ENCODE measurements at regions not wholly inside any gene's neighbourhood (a gene's known extent, or its start where the extent isn't known, plus 50 kb on each side); places are given as distances from the start of the nearest gene placed in this dataset.
A peak's percentile ranks its signal among the peaks of the same experiment; 100 is the strongest.

DNA sequence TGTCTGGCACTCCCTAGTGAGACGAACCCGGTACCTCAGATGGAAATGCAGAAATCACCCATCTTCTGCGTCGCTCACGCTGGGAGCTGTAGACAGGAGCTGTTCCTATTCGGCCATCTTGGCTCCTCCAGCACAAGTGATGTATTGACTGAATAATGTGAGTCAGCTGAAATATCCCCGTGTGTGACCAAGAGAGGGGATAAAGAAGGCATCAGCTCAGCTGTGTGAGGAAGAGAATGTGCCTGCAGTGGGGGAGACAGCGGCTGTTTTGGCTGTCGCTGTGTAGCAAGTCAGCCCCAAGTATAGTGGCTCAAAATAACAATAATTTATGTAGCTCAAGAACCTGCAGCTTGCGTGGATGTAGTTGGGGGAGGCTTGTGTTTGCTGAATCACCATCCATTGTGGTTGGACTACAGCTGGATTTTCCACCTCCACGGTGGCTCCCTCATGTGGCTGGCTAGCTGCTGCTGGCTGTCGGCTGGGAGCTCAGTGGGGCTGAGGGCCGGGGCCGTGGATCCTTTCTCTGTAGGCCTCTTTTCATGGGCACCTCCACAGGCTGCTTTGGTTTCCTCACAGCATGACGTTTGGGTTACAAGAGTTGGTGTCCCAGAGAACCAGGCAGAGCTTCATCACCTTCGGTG is 434.5 kb downstream of the CCSER2 start:
- no peak overlapping the region for H3K4ac ChIP-seq (ENCODE audit: low read depth, low read length)
- peak overlapping the region; percentile 12 for H2BK120ac ChIP-seq (ENCODE audit: low read depth, low read length, poor library complexity, severe bottlenecking)
- Mint-ChIP-seq H3K27ac (peak overlapping the region in 2 of 3 experiments; percentile 59 to 73; a peak in 3 of 7 replicates), H3K27me3 (ENCODE audit: low read depth) (peaks cover 3% of the 10 kb centered on the region), H3K4me1 (peaks cover 5 to 7% of the 10 kb centered on the region in 2 experiments), H3K9me3 (no peaks in the 10 kb centered on the region; a peak in 1 of 5 replicates), H3K36me3 (ENCODE audit: insufficient read depth in 1 of 3, low read depth in 3 of 3) (no peaks in the 10 kb centered on the region; a peak in 1 of 7 replicates), H3K4me3 (peak overlapping the region; percentile 38 to 54)
- H3K23ac ChIP-seq (ENCODE audit: insufficient read length, low read depth, low read length): no peak overlapping the region
- H2BK15ac ChIP-seq (ENCODE audit: low read depth, low read length): no peak overlapping the region
- no peaks in the 10 kb centered on the region for H3K4me1 ChIP-seq (ENCODE audit: insufficient read depth, low read length)
- TF ChIP-seq, protein P1, sequence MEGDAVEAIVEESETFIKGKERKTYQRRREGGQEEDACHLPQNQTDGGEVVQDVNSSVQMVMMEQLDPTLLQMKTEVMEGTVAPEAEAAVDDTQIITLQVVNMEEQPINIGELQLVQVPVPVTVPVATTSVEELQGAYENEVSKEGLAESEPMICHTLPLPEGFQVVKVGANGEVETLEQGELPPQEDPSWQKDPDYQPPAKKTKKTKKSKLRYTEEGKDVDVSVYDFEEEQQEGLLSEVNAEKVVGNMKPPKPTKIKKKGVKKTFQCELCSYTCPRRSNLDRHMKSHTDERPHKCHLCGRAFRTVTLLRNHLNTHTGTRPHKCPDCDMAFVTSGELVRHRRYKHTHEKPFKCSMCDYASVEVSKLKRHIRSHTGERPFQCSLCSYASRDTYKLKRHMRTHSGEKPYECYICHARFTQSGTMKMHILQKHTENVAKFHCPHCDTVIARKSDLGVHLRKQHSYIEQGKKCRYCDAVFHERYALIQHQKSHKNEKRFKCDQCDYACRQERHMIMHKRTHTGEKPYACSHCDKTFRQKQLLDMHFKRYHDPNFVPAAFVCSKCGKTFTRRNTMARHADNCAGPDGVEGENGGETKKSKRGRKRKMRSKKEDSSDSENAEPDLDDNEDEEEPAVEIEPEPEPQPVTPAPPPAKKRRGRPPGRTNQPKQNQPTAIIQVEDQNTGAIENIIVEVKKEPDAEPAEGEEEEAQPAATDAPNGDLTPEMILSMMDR (conservative IDR thresholded peaks at IDR 0.05): peak; percentile 40; the same call in 2 of the 3 replicates
- peak overlapping the region; percentile 45 for H4K5ac ChIP-seq (ENCODE audit: insufficient read length, low read depth, low read length)
- H3K56ac ChIP-seq (ENCODE audit: insufficient read length, low read depth, low read length): no peak overlapping the region
- H2BK12ac ChIP-seq (ENCODE audit: insufficient read length, low read depth, low read length): no peak overlapping the region
- peak overlapping the region; percentile 86 for H3K18ac ChIP-seq (ENCODE audit: insufficient read length, low read depth, low read length)
- no peaks in the 10 kb centered on the region for H3K79me2 ChIP-seq (ENCODE audit: insufficient read depth, low read length)
- no peak overlapping the region for H3K4me2 ChIP-seq (ENCODE audit: insufficient read depth, insufficient read length, low read length)
- H2BK5ac ChIP-seq (ENCODE audit: insufficient read length, low read length): no peak overlapping the region
- no peak overlapping the region for H2AK5ac ChIP-seq (ENCODE audit: insufficient read length, low read length)
- H4K8ac ChIP-seq (replicated peaks; ENCODE audit: insufficient read length, low read depth, low read length): no peak overlapping the region
- H3K79me1 ChIP-seq (ENCODE audit: insufficient read depth, low read depth, low read length, poor library complexity, severe bottlenecking): no peaks in the 10 kb centered on the region
- no peaks in the 10 kb centered on the region for H4K20me1 ChIP-seq (ENCODE audit: control insufficient read depth, insufficient read depth, insufficient read length)
- H2BK20ac ChIP-seq (ENCODE audit: low read depth, low read length, poor library complexity, severe bottlenecking): peak overlapping the region; percentile 29
- H3T11ph ChIP-seq (ENCODE audit: low read length): peak overlapping the region; percentile 24
- H3K9ac ChIP-seq (ENCODE audit: extremely low read depth, insufficient read length, low read length): no peak overlapping the region
- no peaks in the 10 kb centered on the region for H3K9me3 ChIP-seq (ENCODE audit: control insufficient read depth, low read depth, low read length)
- DNase-seq: peak; percentile 52
- peak overlapping the region; percentile 85; the same call in 1 of the 2 replicates for H3K14ac ChIP-seq (ENCODE audit: insufficient read depth, low read length)
- H3K27ac ChIP-seq (ENCODE audit: insufficient read length, low read depth, low read length): no peak overlapping the region
- H3K27me3 ChIP-seq (ENCODE audit: insufficient read depth, low read length): no peaks in the 10 kb centered on the region
- no peaks in the 10 kb centered on the region for H3K23me2 ChIP-seq (ENCODE audit: insufficient read length, low read depth, low read length, poor library complexity, severe bottlenecking)
- WGBS (ENCODE audit: extremely low coverage, insufficient read length, low lambda C conversion rate): no CpG with 5 or more reads among the region's 16 CpGs
- H4K91ac ChIP-seq (ENCODE audit: insufficient read length, low read depth, low read length): no peak overlapping the region
- H2AFZ ChIP-seq (ENCODE audit: low read length): peak overlapping the region; percentile 92

Measured in H9 (cell line).